HG03442 (cell line): ENCODE measurements at regions not wholly inside any gene's neighbourhood (a gene's known extent, or its start where the extent isn't known, plus 50 kb on each side); places are given as distances from the start of the nearest gene placed in this dataset.
"Not testable (repeated sequence)": the region's sequence is repeated elsewhere in the genome, so short reads cannot be mapped to it uniquely, and the experiment has no call there.

Source experiments
- ATAC-seq: cut with Tn5 transposase; IDR thresholded peaks from one replicate; pipeline ENCODE4 v1.9.1; 2021; ENCODE audit warnings: mild to moderate bottlenecking, moderate library complexity; ENCODE audit not compliant: unreplicated experiment

GRCh38 chr2:41031282-41031681 is 579.4 kb upstream of the SLC8A1 start:
- no peak for ATAC-seq

DNA sequence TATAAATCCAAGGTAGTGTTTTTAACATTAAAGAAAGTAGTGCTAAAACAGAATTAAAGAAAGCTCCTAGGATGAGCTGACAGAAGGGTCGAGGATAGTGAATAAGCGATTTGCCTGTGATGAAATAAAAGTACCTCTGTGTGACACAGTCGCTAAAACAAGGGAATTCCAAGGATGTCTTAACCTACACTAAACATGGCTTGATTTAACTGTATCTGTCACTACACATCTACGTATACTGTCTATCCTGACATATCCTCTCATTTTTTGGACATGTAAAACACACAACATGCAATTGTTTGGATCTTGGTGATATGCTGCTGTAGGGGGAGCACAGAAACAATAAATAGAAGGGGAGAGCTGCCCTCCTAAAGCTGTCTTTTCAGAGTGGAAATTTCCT is 580.8 kb upstream of the SLC8A1 start:
- ATAC-seq = no peak

- no peak for ATAC-seq
Observed at GRCh38 chr2:41033127-41033526, 581.2 kb upstream of the SLC8A1 start.

- no peak for ATAC-seq
Observed at GRCh38 chr2:41038408-41038807, 586.5 kb upstream of the SLC8A1 start.

DNA sequence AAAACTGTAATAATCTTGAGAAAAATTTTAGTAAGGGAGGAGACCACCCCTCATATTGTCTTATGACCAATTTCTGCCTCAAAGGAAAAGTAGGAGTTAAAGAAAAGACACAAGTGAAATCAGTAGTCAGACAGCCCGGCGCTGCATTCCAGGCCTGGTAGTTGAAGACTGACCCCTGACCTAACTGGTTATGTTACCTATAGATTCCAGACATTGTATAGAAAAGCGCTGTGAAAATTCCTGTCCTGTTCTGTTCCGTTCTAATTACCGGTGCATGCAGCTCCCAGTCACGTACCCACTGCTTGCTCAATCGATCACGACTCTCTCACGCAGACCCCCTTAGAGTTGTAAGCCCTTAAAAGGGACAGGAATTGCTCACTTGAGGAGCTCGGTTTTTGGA is 587.9 kb upstream of the SLC8A1 start:
- ATAC-seq = not testable (repeated sequence)

DNA sequence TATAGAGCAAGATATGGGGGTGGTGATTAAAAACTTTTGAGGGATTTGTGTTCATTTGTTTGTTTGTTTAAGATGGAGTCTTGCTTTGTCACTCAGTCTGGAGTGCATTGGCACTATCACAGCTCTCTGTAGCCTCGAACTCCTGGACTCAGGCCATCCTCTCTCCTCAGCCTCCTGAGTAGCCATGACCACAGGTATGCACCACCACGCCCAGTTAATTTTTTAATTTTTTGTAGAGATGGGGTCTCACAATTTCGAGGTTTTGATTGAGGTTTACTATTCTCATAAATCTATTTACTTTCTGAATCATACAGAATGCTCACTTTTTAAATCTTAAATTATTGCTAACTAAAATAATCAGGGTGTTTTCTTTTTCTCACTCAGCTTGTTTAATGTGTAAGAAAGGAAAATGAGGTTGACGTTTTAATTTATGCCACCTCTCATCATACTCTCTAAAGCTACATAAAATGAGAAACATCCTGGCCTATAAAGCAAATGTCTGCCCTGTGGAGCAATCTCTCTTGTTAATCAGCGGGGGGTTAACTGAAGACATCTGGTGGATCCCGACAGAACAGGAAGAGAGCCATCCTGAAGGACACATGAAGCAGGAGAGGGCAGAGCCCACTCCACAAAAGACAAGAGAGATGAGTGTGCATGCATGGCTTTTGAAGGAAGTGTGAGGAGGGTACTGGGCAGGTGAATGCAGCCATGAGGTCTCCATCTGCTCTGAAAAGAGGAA is 589.1 kb upstream of the SLC8A1 start:
- ATAC-seq = no peak

- ATAC-seq = no peak
Observed at GRCh38 chr2:41042343-41042742, 590.5 kb upstream of the SLC8A1 start.

DNA sequence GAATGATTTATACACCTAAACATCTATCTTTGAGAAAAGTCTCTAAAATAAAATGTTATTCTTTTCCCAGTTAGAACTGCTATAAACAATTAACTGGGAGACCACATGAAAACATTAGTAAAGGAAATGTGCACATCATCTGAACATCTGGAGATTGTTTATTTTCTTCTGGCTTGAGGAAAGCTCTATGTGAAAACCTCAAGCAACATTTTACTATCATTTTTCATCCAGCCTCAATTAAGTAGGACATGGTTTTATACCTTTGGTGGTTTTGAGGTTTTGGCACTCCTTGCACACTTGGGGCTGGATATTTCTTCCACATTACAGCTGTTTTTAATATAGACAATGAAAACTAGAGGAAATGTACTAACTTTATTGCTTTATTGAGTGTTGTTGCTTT is 609.5 kb upstream of the SLC8A1 start:
- no peak for ATAC-seq

- ATAC-seq = no peak
Observed at GRCh38 chr2:41062336-41062735, 610.4 kb upstream of the SLC8A1 start.

DNA sequence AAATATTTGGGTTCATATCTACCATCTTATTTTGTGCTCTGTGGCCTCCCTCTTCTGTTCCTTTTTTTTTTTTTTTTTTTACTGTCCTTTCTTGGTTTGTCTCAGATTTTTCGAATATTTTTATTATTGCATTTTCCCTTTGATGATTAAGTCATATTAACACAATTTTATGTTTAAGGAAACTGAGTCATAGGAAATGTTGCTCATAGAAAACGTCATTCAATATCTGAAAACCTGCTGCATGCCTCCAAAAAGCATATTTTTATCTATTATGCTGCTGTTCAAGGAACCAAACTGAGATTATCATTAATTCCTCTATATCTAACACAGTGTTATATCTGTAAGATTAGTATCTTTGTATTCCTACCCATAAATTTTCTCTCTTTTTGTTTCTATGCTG is 614.3 kb upstream of the SLC8A1 start:
- no peak for ATAC-seq

DNA sequence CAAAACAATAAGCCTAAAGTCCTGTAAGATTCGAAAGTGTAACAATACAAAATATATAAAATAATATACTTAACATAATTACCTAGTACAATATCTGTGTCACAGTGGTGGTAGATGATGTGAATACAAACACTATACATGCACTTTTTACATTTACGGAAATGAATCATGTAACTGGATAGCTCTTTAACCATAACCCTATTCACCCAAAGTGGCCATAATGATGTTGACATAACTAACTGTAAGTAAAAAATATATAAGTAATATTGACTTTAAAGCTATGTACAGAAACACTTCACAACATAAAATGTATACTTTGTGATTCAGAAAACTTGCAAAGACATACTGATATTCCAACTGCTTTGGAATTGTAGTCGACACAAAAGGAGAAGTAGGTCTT is 616.9 kb upstream of the SLC8A1 start:
- ATAC-seq = no peak

GRCh38 chr2:41078341-41078740 is 626.5 kb upstream of the SLC8A1 start:
- ATAC-seq = no peak

- ATAC-seq = no peak
Observed at GRCh38 chr2:41079011-41079410, 627.1 kb upstream of the SLC8A1 start.

GRCh38 chr2:41084321-41084720 is 632.4 kb upstream of the SLC8A1 start:
- ATAC-seq = no peak

DNA sequence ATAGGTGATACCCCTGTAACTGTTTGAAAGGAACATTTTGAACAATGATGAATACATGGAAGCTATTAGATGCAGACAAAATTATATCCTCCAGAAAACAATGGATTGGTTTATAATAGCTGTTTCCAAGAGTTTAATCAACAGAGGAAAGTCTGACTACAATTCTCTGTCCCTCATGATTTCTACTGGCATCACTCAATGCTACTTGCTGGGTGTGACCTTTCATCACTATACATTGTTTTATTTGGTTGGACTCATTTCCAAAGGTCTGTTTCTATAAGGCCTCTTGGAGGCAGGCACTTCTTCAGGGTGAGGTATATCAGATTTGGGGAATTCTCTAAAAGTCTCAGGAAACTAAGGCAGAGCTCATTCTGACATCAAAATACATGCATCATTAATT is 636.1 kb upstream of the SLC8A1 start:
- ATAC-seq = no peak

DNA sequence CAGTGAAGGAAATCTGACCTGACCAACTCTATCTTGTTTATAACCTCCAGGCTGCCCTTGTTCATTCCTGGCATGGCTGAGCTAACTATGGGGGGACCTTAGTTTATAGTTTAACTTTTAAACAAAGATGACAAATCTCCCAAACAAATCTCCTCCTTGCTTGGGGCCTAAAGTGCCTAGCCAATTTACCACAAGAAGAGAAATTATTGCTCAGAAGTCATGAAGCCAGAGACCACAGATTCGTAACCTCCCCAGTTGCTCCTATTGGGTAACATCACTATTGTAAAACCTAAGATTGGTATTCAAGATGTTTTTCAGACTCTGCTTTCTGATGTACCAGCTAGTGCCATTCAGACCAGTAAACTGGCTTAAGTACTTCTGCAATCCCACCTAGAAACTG is 649.4 kb upstream of the SLC8A1 start:
- ATAC-seq = no peak

GRCh38 chr2:41109744-41110143 is 657.9 kb upstream of the SLC8A1 start:
- ATAC-seq = no peak

GRCh38 chr2:41111836-41112627 is 660.1 kb upstream of the SLC8A1 start:
- ATAC-seq = no peak

DNA sequence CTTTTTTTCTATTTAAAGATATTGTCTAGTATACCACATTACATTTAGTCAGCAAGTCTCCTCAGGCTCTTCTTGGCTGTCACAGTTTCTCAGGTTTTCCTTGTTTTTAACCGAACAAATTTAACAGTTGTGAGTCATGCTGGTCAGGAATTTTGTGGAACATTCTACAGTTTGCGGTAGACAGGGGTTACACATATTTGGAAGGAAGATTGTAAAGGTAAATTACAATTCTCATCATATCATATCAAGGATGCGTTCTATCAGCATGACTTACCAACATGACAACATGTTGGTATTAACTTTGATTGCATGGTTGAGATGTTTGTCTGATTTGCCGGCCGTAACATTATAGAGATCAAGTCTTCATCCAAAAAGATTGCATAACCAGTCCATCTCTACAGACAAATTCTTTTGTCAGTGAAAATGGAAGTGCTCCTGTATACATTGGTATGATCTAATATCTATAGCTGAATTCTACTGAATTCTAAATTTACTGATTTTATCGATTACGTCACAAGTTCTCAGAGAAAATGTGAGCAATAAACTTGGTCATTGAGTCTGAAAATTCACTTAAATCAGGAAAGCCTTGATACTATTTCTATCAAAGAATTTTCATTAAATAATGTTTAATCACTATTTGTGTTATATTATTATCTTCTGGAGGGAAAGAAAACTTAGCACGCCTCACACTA is 664.4 kb upstream of the SLC8A1 start:
- no peak for ATAC-seq

- ATAC-seq = no peak
Observed at GRCh38 chr2:41119489-41119888, 667.6 kb upstream of the SLC8A1 start.

- no peak for ATAC-seq
Observed at GRCh38 chr2:41123341-41123740, 671.5 kb upstream of the SLC8A1 start.

DNA sequence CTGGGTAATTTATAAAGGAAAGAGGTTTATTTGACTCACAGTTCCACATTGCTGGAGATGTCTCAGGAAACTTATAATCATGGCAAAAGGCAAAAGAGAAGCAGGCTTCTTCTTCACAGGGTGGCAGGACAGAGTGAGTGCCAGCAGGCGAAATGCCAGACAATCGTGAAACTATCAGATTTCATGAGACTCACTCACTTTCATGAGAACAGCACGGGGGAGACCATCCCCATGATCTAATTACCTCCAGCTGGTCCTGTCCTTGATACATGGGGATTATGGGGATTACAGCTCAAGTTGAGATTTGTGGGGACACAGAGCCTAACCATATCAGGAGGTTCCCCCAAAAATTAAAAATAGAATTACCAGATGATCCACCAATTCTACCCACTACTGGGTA is 675.5 kb upstream of the SLC8A1 start:
- no peak for ATAC-seq
